DND-41 (cell line): ENCODE measurements at regions not wholly inside any gene's neighbourhood (a gene's known extent, or its start where the extent isn't known, plus 50 kb on each side); places are given as distances from the start of the nearest gene placed in this dataset.

Experiments used
- ATAC-seq: fragments of 200-7000 bp; cut with Tn5 transposase; 3 replicates; pipeline ENCODE4 v1.9.1; 2021; ENCODE audit warnings: low read depth; ENCODE audit not compliant: insufficient read depth
- DNase-seq: peaks from one replicate; pipeline ENCODE4 v3.0.0-alpha.2; 2020
- H2AFZ ChIP-seq: 2 replicates; pipeline ENCODE4 v1.6.0; 2012; ENCODE audit warnings: low read depth, low read length
- H3K27ac ChIP-seq: 2 replicates; pipeline ENCODE4 v1.5.1; 2012; ENCODE audit warnings: low read length, inconsistent platforms
- H3K27me3 ChIP-seq: fragments of 200-600 bp; sonication (generic); 2 replicates; pipeline ENCODE4 v1.6.0; 2012; ENCODE audit warnings: low read length, mild to moderate bottlenecking, inconsistent platforms; ENCODE audit not compliant: insufficient read depth, poor library complexity
- H3K36me3 ChIP-seq: 2 replicates; pipeline ENCODE4 v1.5.1; 2012; ENCODE audit warnings: low read length, inconsistent platforms; ENCODE audit not compliant: insufficient read depth
- H3K4me1 ChIP-seq: 2 replicates; pipeline ENCODE4 v1.5.1; 2012; ENCODE audit warnings: mild to moderate bottlenecking, low read length; ENCODE audit not compliant: insufficient read depth
- H3K4me2 ChIP-seq: 2 replicates; pipeline ENCODE4 v1.6.0; 2012; ENCODE audit warnings: mild to moderate bottlenecking, moderate library complexity, low read length, inconsistent platforms; ENCODE audit not compliant: insufficient read depth
- H3K4me3 ChIP-seq, 2 experiments: fragments of 200-600 bp in 1 of 2; shearing (Covaris generic) in 1 of 2; 2 replicates each; pipeline ENCODE4 v1.5.1; 2012 to 2016; ENCODE audit warnings: inconsistent platforms in 2 of 2, low read length in 2 of 2, mild to moderate bottlenecking in 2 of 2, low read depth in 1 of 2, moderate library complexity in 1 of 2
- H3K79me2 ChIP-seq: 2 replicates; pipeline ENCODE4 v1.6.0; 2012; ENCODE audit warnings: low read length, inconsistent platforms; ENCODE audit not compliant: insufficient read depth
- H3K9ac ChIP-seq: 2 replicates; pipeline ENCODE4 v1.6.0; 2012; ENCODE audit warnings: low read depth, mild to moderate bottlenecking, inconsistent platforms, low read length, moderate library complexity
- H3K9me3 ChIP-seq: 2 replicates; pipeline ENCODE4 v1.5.1; 2012; ENCODE audit warnings: low read length, moderate library complexity, mild to moderate bottlenecking, inconsistent platforms; ENCODE audit not compliant: insufficient read depth, severe bottlenecking
- H4K20me1 ChIP-seq: 2 replicates; pipeline ENCODE4 v1.6.0; 2012; ENCODE audit warnings: low read length; ENCODE audit not compliant: insufficient read depth
- EZH2 ChIP-seq: IDR thresholded peaks from 3 replicates; pipeline ENCODE4 v1.6.1; 2012; ENCODE audit warnings: borderline replicate concordance, low read depth, mild to moderate bottlenecking, moderate library complexity, low read length, inconsistent platforms; ENCODE audit not compliant: severe bottlenecking
- TF ChIP-seq, protein P1 (sequence below): IDR thresholded peaks from 2 replicates; pipeline ENCODE4 v1.5.1; 2012; ENCODE audit warnings: borderline replicate concordance, low read length, moderate library complexity, mild to moderate bottlenecking; ENCODE audit not compliant: poor library complexity, severe bottlenecking; ENCODE audit errors: extremely low read depth

- no peaks in the 10 kb centered on the region for H4K20me1 ChIP-seq
- no peak overlapping the region for H3K4me2 ChIP-seq
- H3K4me1 ChIP-seq, result no peaks in the 10 kb centered on the region
- no peak overlapping the region for H3K9ac ChIP-seq
- no peak overlapping the region for H3K4me3 ChIP-seq
- TF ChIP-seq EZH2, result no peak
- H3K9me3 ChIP-seq, result no peaks in the 10 kb centered on the region
- H3K27me3 ChIP-seq, result no peaks in the 10 kb centered on the region
- H2AFZ ChIP-seq, result no peak overlapping the region
- DNase-seq, result no peak
- no peaks in the 10 kb centered on the region for H3K79me2 ChIP-seq
- H3K27ac ChIP-seq, result no peak overlapping the region
- ATAC-seq, result no peak
- no peaks in the 10 kb centered on the region for H3K36me3 ChIP-seq
Observed at GRCh38 chr7:70935311-70935710, 196.6 kb upstream of the GALNT17 start.

DNA sequence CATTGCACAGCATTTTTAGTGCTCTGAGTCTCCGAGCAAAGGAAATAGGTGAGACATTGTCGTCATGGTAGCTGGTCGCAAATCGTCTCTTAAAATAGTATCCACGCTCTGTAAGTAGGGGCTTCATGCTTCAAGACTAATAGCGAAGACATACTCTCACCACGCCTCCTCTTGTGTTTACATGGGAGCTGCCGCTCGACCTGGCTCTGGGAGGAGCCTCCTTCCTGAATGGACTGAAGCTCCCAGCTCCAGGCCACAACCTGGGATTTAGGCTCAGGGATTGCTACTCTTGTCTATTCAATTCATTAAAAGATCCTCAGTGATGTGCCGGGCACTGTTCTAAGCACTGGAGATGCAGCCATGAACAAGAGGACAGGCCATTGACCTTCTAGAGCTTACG, 196.1 kb upstream of the GALNT17 start:
- no peak overlapping the region for H3K27ac ChIP-seq
- ATAC-seq (no peak), DNase-seq (no peak)
- no peak for TF ChIP-seq EZH2
- TF ChIP-seq, protein P1, sequence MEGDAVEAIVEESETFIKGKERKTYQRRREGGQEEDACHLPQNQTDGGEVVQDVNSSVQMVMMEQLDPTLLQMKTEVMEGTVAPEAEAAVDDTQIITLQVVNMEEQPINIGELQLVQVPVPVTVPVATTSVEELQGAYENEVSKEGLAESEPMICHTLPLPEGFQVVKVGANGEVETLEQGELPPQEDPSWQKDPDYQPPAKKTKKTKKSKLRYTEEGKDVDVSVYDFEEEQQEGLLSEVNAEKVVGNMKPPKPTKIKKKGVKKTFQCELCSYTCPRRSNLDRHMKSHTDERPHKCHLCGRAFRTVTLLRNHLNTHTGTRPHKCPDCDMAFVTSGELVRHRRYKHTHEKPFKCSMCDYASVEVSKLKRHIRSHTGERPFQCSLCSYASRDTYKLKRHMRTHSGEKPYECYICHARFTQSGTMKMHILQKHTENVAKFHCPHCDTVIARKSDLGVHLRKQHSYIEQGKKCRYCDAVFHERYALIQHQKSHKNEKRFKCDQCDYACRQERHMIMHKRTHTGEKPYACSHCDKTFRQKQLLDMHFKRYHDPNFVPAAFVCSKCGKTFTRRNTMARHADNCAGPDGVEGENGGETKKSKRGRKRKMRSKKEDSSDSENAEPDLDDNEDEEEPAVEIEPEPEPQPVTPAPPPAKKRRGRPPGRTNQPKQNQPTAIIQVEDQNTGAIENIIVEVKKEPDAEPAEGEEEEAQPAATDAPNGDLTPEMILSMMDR, result no peak
- no peak overlapping the region for H3K4me2 ChIP-seq
- H3K4me3 ChIP-seq, result no peak overlapping the region
- no peak overlapping the region for H3K9ac ChIP-seq
- no peaks in the 10 kb centered on the region for H3K27me3 ChIP-seq
- H4K20me1 ChIP-seq, result no peaks in the 10 kb centered on the region
- H3K79me2 ChIP-seq, result no peaks in the 10 kb centered on the region
- H3K36me3 ChIP-seq, result no peaks in the 10 kb centered on the region
- no peaks in the 10 kb centered on the region for H3K4me1 ChIP-seq
- no peak overlapping the region for H2AFZ ChIP-seq
- H3K9me3 ChIP-seq, result no peaks in the 10 kb centered on the region

- H3K79me2 ChIP-seq, result no peaks in the 10 kb centered on the region
- no peak overlapping the region for H3K27ac ChIP-seq
- DNase-seq (no peak), ATAC-seq (no peak)
- H3K4me2 ChIP-seq, result no peak overlapping the region
- no peaks in the 10 kb centered on the region for H3K36me3 ChIP-seq
- no peaks in the 10 kb centered on the region for H3K27me3 ChIP-seq
- H2AFZ ChIP-seq, result no peak overlapping the region
- no peak for TF ChIP-seq EZH2
- TF ChIP-seq, protein P1, result no peak
- H4K20me1 ChIP-seq, result no peaks in the 10 kb centered on the region
- no peak overlapping the region for H3K4me3 ChIP-seq
- H3K9ac ChIP-seq, result no peak overlapping the region
- H3K4me1 ChIP-seq, result no peaks in the 10 kb centered on the region
- H3K9me3 ChIP-seq, result no peaks in the 10 kb centered on the region
Observed at GRCh38 chr7:70937424-70937823, 194.5 kb upstream of the GALNT17 start.

DNA sequence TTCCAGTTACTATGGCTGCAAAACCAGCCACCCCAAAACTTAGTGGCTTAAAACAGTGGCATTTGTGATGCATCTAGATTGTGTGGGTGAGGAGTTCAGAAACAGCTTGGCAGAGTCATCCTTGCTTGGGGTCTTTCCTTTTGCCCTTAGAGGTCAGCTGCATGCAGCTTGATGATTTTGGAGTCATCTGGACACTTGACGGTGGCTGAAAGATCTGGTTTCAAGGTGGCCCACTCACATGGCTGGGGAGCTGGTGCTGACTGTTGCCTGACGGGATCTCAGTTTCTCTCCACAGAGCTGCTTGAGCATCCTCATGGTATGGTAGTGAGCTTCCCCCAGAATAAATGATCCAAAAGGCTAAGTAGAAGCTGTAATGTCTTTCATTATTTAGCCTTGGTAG, 191.3 kb upstream of the GALNT17 start:
- H3K36me3 ChIP-seq, result no peaks in the 10 kb centered on the region
- TF ChIP-seq, protein P1, result no peak
- no peak for TF ChIP-seq EZH2
- H4K20me1 ChIP-seq, result no peaks in the 10 kb centered on the region
- no peaks in the 10 kb centered on the region for H3K9me3 ChIP-seq
- H3K4me3 ChIP-seq, result no peak overlapping the region
- no peaks in the 10 kb centered on the region for H3K27me3 ChIP-seq
- no peak overlapping the region for H3K27ac ChIP-seq
- H3K4me1 ChIP-seq, result no peaks in the 10 kb centered on the region
- H3K79me2 ChIP-seq, result no peaks in the 10 kb centered on the region
- no peak for DNase-seq
- no peak overlapping the region for H3K9ac ChIP-seq
- no peak overlapping the region for H3K4me2 ChIP-seq
- no peak overlapping the region for H2AFZ ChIP-seq
- no peak for ATAC-seq
